Stimulated activated CD4-positive, alpha-beta T cell treated with anti-CD3 and anti-CD28 coated beads, Interleukin-15, amount 100 ng/mL, for 48 hours (primary cell): ENCODE measurements at regions not wholly inside any gene's neighbourhood (a gene's known extent, or its start where the extent isn't known, plus 50 kb on each side); places are given as distances from the start of the nearest gene placed in this dataset.
"Not testable (repeated sequence)": the region's sequence is repeated elsewhere in the genome, so short reads cannot be mapped to it uniquely, and the experiment has no call there.

ENCODE experiments used
- DNase-seq, 2 donors: peaks; one replicate each; pipeline ENCODE4 v3.0.0-alpha.2; 2020; ENCODE audit warnings: low read depth in 2 of 2

DNA sequence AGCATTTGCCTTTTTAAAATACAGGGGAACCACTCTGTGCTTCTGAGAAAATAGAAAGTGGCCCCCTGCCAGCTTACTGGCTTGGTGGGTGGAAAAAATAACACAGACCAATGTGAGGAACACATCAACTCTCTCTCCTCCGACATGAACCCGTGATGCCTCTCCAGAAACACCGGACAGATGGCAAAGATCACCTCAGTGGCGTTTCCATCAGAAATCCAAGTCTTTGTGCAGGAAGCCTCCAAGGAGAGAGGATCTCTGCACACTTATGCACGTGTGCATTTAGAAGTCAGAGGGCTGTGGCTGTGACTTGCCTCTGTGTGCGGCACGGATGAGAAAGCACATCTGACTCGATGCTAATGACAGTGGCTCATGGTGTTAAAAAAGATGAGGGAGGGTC, 112.3 kb upstream of the KLF12 start:
- DNase-seq, result no peak

DNA sequence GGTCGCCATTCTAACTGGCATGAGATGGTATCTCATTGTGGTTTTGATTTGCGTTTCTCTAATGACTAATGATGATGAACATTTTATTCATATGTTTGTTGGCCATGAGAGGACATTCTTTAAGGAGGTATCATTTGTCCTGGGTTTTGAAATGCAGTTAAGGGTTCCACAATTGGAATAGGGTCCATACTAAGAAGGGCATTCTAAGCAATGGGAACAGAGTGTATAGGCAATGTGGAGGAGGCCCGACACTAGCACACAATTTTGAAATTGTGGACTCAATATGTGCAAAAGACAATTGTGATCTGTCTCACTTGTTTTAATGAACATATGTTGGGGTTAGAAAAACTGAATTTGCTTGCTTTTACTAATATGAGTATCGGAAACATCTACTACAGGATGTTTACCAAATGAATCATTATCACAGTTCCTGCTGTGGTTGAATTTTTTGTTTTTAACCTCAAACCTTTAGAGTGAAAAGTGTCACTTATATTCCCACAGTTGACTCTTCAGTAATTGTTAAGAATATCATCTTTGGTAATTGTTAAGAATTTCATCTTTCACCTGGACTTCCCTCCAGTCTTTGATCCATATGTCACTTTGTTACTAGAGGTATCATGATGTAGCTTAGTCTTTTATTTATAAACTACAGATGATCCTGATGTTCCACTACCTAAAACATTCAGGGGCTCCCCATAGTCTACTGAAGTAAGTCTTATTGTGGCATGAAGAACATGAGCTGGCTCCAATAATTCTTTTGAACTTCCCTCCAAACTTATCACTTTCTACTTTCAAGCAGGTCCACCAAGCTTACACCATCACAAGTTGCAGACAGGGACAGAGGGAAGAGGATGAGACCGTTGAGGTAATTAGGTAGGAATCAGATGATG, 109.7 kb upstream of the KLF12 start:
- no peak for DNase-seq

DNA sequence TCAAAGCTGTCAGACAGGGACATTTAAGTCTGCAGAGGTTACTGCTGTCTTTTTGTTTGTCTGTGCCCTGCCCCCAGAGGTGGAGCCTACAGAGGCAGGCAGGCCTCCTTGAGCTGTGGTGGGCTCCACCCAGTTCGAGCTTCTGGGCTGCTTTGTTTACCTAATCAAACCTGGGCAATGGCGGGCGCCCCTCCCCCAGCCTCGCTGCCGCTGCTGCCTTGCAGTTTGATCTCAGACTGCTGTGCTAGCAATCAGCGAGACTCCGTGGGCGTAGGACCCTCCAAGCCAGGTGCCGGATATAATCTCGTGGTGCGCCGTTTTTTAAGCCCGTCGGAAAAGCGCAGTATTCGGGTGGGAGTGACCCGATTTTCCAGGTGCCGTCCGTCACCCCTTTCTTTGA, 107.1 kb upstream of the KLF12 start:
- DNase-seq, result not testable (repeated sequence)

DNA sequence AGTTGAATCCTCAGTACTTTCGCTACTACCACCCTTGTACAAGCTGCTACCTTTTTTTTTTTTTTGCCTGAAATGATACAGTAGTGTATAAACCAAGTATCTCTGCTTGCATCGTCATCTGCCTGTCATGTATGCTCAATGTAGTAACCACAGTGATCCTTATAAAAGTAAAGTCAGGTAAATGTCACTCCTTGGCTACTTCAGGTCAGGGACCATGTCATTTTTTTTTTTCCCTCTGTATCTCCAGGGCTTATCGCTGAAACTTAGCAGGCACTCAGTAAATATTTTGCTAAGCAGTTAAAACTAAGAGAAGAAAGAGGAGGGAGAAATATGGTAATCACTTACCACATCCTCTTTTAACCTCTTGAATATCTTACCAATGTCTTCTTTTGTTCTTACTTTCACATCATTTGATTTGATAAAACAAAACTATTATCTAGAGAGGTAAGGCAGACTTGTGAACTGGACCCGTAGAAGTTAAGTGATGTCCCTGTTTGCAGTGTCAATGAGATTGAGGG, 96.8 kb upstream of the KLF12 start:
- no peak for DNase-seq

DNA sequence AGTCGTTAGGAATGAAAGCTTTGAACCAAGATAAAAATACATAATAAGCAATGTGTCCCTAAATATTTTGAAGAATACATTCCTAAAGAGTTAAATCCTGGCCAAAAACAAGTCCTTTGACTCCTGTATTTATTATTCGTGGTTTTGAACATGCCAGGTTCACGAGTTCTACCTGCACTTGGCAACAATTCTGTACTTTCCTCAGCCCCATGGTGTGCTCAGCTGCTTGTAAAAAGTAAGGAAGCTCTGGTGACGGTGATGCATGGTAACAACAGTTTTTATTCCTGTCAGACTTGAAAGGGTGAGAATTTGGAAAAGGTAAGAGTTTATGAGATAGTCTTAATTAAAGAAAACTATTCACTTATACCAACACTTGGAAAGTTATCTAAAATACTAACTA, 95.0 kb upstream of the KLF12 start:
- DNase-seq, result no peak

DNA sequence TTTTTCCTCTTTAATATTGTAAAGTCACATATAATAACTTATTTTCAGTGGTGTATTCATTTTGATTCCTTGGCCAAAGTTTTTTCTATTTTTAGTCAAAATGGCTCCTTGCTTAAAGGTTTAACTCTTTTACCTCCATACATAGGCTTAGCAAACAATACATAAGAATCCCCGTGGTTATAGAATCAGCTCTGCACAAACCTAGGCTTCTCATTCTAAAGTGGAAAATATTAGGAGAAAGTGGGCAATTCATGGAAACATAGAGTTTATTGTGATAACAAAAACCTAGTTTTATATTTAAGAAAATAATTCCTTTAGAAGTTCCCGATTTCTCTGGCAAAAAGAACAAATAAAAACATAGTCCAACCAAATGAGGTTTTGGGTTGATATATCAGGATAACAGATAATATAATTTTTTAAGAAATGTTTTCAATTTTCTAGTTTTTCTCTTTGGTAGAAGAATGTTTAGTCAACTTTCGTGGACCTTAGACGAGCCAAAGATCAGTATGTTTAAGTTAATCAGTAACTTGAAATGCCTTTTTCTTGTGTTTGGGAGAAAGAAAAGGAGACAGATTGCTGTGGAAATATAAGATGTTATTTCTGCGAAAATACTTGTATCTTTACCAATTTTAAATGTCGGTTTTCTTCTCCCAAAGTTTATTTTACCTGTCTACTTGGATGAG, 93.4 kb upstream of the KLF12 start:
- DNase-seq, result no peak

DNA sequence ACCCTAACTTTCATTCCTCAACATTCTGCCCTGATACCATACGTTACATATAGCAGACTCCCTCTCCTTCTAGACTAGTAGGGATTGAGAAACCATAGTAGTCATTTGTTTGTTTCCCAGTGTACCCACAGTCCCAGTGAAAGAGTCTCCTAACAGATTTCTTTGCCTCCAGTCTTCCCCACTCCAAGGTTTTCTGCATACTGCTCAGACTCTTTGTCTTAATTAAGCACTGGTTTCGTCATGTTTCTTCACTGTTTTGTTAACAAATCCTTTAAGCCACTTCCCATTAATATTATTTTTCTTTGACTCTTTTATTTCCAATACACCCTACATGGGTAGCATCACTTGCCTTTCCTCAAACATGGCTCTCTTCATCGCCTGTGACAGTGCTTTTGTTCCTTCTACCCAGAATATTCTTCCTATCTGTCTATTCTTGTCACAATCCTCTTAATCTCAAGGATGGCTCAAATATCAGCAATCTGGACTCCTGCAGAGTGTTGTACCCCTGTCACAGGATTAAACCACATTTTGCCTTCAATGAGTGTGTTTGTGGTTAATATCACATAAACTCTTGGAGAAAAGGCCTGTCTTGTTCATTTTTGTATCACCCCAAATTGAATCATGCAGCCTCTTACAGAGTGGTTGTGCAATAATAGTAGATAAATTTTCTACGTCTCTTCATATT, 92.7 kb upstream of the KLF12 start:
- no peak for DNase-seq

DNA sequence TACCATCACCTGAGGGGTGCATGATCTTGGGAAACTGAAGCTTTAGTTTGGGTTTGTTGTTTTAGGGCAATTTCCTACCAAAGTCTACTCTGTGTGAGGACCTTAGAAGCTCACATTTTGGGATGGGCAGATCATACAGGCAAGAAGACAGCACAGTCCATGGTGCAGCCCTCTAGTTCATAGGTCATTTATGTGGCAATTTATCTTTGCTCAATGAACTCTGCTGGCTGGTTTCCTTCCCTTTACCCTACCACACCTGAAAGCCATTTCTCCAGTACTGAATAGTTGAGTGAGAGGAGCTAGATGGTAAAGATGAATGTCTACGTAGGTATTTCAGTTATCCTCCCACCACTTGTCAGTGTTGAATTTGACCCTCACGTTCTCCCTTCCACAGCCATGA, 87.5 kb upstream of the KLF12 start:
- DNase-seq, result no peak

DNA sequence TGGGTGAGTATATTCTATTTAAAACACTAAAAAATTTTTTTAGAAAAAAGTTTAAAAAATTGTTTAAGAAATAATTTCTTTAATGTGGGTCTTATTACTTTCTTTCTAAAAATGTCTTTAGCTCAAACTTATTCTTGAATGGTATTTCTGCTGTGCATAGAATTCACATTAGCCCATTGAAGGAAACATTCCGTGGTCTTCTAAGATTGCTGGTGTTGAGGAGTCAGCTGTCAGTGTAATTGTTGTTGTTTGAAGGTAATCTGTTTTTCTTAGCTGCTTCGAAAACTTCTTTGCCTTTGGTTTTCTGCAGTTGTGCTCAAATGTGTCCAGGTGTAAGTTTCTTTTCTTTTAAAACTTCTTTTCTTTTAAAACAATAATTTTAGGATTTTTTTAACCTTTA, 85.4 kb upstream of the KLF12 start:
- no peak for DNase-seq

DNA sequence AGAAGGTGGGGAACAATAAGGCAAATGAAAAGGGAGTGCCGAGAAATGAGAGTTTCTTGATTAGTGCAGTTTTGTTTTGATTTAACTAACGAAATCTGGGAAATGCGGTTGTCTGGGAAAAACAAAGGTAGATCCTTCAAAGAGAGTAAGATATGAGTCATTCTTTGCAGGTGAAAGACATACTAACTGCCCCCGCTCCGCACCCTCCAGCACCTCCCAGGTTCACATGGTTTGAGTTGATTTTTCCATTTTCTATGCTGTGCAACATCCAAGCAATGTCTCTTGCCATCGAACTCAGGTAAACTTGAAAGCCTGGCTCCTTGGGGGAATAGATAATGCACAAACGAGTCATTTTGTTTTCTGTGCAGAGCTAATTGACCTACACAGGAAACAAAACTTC, 84.1 kb upstream of the KLF12 start:
- no peak for DNase-seq

DNA sequence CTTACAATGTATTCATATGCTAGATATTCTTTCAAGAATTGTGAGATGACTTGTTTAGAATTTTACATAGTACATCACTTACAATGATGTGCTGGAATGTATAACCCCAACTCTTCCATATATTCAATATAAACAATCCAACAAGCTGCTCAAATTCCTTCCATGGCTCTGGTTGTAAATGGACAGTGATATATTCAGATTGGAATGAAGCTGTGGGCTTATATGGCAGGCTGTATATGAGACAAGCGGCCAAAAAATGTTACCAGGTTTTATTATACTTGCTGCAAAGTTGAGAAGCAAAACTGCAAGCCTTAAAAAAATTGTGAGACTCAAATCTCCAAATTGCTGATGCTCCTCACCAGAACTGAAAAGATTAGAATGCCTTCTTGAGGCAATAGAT, 83.6 kb upstream of the KLF12 start:
- no peak for DNase-seq

DNA sequence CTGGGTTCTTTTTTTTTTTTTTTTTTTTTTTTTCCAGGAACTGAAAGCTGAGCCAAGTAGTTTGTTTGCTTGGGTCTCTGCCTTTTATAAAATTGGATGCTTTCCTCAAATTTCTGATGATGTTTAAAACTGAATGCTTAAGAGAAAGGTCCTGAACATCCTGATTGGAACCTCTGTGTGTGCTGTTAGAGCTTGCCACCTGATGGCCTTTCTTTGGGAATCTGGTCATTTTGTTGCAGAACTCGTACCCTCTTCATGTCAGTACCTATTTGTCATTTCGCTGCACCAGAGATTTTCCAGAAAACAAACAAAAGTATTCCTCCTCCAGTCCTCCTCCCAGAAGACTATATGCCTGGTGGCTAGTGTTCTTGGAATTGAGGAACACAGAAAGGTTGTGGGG, 81.2 kb upstream of the KLF12 start:
- DNase-seq, result no peak

DNA sequence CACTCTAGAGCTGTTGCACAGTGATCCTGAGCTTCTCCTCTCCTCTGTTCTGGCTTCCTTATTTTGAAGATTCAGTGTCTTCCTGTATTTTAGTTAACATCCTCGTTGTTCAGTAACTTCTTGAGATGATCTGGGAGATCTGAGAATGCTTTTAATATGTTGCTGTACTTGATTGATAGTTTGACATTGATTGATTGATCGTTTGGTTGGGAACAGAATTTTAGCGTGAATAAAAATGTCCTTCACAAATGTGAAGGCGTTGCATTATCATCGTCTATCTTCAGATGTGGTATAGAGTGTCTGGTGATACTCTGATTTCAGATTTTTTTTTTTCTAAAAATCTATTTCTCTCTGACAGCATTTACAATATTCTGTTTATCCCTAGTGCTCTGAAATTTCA, 80.1 kb upstream of the KLF12 start:
- no peak for DNase-seq

DNA sequence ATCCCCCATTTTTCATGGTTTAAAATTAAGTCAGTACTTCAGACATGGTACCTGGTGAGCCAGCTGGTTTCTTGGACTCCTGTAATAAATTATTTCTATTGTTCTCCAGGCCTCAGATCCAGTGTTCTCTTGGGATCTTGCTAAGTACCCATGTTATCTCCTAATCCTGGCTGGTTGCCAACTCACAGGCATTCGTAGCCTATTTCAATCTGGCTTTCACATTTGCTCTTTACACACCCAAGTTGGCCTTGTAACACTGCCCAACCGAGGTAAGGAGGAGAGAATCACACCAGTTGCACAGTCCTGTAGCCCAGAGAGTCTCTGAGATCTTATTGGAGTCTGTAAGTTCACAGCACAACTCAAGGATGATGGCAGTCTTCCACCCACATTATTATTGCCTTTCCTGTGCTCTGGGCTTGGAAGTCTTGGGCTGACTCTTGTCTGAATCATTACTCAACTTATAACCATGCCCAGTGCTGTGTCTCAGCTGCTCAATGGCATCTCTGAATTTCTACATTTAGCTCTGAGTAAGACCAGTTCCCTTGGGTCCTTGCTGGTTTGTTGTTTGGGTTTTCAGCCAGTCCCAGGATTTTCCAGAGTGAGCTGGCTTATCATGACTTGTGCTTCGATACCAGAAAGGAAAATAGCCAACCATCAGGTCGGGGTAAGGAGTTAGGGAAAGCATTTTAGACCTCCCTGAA, 76.6 kb upstream of the KLF12 start:
- DNase-seq, result no peak

DNA sequence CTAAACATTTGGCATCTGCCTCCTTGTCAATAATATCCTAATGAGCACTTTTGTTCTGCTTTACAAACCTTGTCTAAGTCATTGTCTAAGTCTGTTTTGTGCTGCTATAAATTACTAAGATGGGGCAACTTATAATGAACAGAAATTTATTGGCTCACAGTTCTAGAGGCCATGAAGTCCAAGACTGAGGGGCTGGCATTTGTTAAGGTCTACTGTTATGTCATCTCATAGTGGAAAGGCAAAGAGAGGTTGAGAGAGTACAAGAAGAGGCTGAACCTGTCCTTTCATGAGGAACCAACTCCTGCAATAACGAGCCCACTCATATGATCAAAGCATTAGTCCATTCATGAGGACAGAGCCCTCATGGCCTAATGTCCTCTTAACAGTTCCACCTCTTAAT, 72.7 kb upstream of the KLF12 start:
- DNase-seq, result no peak

DNA sequence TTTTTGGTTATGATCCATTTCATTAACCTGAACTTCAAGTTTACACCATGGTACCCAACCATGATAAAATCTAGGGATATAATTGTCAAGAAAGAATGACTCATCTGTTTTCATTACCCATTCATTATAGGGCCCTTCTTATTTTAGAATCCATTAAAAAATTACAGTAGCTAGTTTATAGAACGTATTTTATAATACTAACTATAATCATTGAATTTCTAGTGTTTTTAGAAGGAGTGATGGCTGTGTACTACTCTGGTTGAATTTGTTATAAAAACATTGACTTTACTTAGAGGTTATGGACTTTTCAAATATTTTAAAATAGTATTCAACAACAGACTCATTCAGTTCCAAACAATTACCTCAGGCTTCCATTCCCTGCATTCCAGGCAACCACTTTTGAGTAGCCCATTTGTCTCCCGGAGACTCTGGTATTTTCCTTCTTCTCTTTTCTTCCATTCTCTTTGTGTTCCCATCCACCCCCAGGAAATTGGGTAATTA, 71.9 kb upstream of the KLF12 start:
- no peak for DNase-seq

DNA sequence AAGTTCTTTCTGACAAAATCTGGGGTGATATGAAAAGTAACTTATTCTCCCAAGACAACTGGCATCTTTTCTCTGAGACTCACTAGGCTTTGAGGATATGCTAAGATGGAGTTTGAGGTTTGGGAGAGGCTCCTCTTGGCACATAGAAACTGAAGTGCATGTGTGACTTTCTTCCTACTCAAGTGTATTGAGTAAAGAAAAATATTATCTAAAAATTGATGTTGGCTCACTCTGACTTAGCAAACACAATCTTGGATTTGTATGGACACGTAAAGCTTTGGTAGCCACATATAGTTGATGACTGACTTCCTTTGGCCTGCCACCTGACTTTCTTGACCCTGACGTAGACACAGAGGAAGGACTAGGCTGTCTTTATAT, 71.1 kb upstream of the KLF12 start:
- DNase-seq, result no peak

DNA sequence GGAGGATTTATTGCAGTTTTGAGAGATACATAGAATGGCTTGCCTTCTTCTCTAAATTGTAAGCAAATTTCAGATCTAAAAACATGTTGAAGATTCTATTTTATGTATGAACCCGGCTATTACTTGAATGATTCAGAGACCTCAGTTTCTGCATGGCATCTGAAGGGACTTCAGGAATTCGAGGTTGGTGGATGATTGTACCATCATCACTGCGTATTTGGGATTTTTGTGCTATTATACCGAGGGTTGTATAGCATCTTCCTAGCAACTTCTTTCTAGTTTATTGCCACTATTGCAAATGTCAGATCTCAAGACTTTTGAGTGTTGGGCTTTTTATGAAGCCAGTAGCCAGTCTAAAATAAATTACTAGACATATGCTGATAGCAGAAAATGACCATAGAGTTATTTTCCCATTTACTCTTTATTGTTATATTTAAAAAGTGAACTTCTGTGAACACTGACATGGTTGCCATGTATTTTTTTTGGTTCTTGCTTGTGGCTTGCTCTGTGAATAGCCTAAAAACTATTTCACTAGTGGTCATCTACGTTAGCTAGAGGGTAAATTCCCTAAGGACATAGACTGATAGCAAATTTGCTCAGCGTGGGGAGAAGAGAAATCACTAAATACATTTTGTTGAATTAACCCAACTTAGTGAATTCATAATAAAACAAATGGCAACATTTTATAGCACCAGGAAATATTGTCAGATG, 70.6 kb upstream of the KLF12 start:
- DNase-seq, result no peak

DNA sequence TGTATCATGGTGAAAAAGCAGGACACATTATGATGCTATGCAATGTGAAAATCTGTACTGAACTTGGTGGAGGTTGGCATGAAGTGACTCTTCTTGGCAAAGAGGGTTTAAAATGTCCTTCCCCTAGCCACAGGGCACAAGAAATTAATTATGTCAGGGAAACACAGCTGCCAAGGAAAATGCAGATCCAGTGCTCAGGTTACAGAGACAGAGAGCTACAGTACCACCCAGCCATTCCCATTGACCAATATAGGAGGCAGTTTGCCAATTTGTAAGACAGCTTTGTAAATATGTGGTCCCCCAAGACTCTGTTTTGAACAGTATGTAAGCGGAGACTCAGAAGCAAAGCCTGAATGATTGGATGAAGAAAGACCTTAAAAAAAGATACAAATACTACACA, 69.4 kb upstream of the KLF12 start:
- no peak for DNase-seq

DNA sequence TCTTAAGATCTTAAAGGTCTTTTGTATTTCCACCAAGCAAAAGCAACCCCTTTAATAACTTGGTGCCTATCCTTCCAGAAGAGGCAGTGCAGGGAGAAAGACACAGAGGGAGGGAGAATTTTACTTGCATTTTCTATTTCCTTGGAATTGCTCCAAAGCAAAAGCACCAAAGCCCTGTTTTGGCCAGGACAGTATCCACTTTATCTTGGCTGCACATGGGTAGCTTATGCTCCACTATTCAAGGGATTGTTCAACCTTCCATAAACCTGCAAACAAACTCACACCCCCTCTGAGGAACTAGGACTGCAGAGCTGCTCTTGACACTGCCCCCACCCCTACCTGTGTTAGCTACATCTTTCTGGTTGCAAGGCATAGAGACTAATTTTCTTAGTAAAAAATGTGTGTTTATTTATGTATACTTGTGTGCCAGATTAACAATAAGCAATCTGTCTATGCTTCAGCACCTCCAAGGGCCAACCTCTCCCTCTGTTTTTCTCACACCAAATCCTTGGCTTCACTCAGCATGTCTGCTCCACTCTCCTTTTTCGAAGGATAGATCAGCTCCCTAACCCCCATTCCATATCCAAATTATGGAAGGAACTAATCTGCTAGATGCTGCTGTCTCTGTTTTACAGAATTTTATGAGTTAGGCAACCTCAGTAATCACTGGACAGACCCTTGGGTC, 68.1 kb upstream of the KLF12 start:
- no peak for DNase-seq

DNA sequence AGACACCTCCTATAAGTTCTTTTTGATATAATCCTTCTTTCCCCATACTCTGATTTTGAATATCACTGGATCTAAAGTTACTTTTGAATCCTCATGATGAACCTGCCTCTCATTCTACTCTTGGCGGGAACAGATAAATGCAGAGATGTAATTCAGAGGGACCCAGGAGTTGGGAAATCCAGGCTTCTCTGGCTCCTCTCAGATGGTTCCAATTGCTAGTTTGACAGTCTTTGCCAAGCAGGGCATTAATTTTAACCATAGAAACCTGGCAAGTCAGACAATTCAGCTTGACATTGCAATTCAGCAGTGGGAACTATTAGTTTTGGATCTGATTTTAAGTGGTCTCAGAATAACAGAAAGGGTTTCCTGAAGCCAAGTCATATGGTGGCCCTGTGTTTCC, 67.3 kb upstream of the KLF12 start:
- no peak for DNase-seq
